ENCODE measurements at regions not wholly inside any gene's neighbourhood (a gene's known extent, or its start where the extent isn't known, plus 50 kb on each side); places are given as distances from the start of the nearest gene placed in this dataset.

GRCh38 chr4:62324215-62324614 is 1124.1 kb downstream of the ADGRL3 start:
- Histone ChIP-seq H3K23ac (ENCODE audit: low read length) (no peak overlapping the region), H3K79me2 (ENCODE audit: control insufficient read depth, insufficient read depth, low read length, poor library complexity) (no peaks in the 10 kb centered on the region), H3K27me3 (ENCODE audit: insufficient read depth, low read length) (no peaks in the 10 kb centered on the region), H3K27ac (ENCODE audit: low read depth, low read length) (no peak overlapping the region), H2AK5ac (ENCODE audit: low read length) (no peak overlapping the region), H3K14ac (ENCODE audit: low read length) (no peak overlapping the region), H2BK120ac (ENCODE audit: insufficient read depth, low read length, poor library complexity) (no peak overlapping the region), H3K4me2 (ENCODE audit: low read length) (no peak overlapping the region), H3K4ac (ENCODE audit: low read depth, low read length) (no peak overlapping the region), H4K12ac (ENCODE audit: low read depth, low read length) (no peak overlapping the region), H2BK12ac (ENCODE audit: low read length) (no peak overlapping the region), H3K9me3 (ENCODE audit: insufficient read depth, low read depth, low read length) (no peaks in the 10 kb centered on the region), H3K9ac (ENCODE audit: low read length) (no peak overlapping the region), H3K4me1 (ENCODE audit: control insufficient read depth in 1 of 2, insufficient read depth in 2 of 2, low read length in 2 of 2) (peaks cover 0 to 2% of the 10 kb centered on the region in 2 experiments), H3K18ac (ENCODE audit: low read length) (no peak overlapping the region), H3K36me3 (ENCODE audit: control insufficient read depth in 1 of 2, insufficient read depth in 2 of 2, low read length in 2 of 2) (no peaks in the 10 kb centered on the region), H3K4me3 (ENCODE audit: low read depth, low read length) (no peak overlapping the region), H2AFZ (ENCODE audit: insufficient read depth, low read length, poor library complexity) (no peak overlapping the region), H3K79me1 (ENCODE audit: low read length) (no peaks in the 10 kb centered on the region), H2BK5ac (ENCODE audit: low read depth, low read length, poor library complexity) (no peak overlapping the region), H4K91ac (ENCODE audit: low read depth, low read length) (no peak overlapping the region), H4K8ac (ENCODE audit: low read depth, low read length) (no peak overlapping the region)
- DNase-seq, result no peak
- WGBS (ENCODE audit: extremely low coverage, insufficient coverage, insufficient read length), result no CpG with 5 or more reads among the region's 1 CpG

GRCh38 chr4:62320612-62321011 is 1120.5 kb downstream of the ADGRL3 start:
- no peak overlapping the region for H3K4me3 ChIP-seq (ENCODE audit: low read depth, low read length)
- H3K9ac ChIP-seq (ENCODE audit: low read length), result no peak overlapping the region
- H3K36me3 ChIP-seq (ENCODE audit: control insufficient read depth in 1 of 2, insufficient read depth in 2 of 2, low read length in 2 of 2), result no peaks in the 10 kb centered on the region
- H3K27ac ChIP-seq (ENCODE audit: low read depth, low read length), result no peak overlapping the region
- H3K27me3 ChIP-seq (ENCODE audit: insufficient read depth, low read length), result no peaks in the 10 kb centered on the region
- H4K8ac ChIP-seq (ENCODE audit: low read depth, low read length), result no peak overlapping the region
- no CpG with 5 or more reads among the region's 7 CpGs for WGBS (ENCODE audit: extremely low coverage, insufficient coverage, insufficient read length)
- H3K79me1 ChIP-seq (ENCODE audit: low read length), result no peaks in the 10 kb centered on the region
- no peak overlapping the region for H2BK12ac ChIP-seq (ENCODE audit: low read length)
- H3K9me3 ChIP-seq (ENCODE audit: insufficient read depth, low read depth, low read length), result no peaks in the 10 kb centered on the region
- no peak overlapping the region for H4K12ac ChIP-seq (ENCODE audit: low read depth, low read length)
- H4K91ac ChIP-seq (ENCODE audit: low read depth, low read length), result no peak overlapping the region
- DNase-seq, result no peak
- no peak overlapping the region for H2BK5ac ChIP-seq (ENCODE audit: low read depth, low read length, poor library complexity)
- H3K79me2 ChIP-seq (ENCODE audit: control insufficient read depth, insufficient read depth, low read length, poor library complexity), result no peaks in the 10 kb centered on the region
- no peak overlapping the region for H3K18ac ChIP-seq (ENCODE audit: low read length)
- H2AFZ ChIP-seq (ENCODE audit: insufficient read depth, low read length, poor library complexity), result no peak overlapping the region
- no peak overlapping the region for H3K4me2 ChIP-seq (ENCODE audit: low read length)
- no peak overlapping the region for H3K14ac ChIP-seq (ENCODE audit: low read length)
- no peak overlapping the region for H3K4ac ChIP-seq (ENCODE audit: low read depth, low read length)
- H2AK5ac ChIP-seq (ENCODE audit: low read length), result no peak overlapping the region
- peaks cover 0 to 2% of the 10 kb centered on the region in 2 experiments for H3K4me1 ChIP-seq (ENCODE audit: control insufficient read depth in 1 of 2, insufficient read depth in 2 of 2, low read length in 2 of 2)
- H2BK120ac ChIP-seq (ENCODE audit: insufficient read depth, low read length, poor library complexity), result no peak overlapping the region
- no peak overlapping the region for H3K23ac ChIP-seq (ENCODE audit: low read length)

GRCh38 chr4:62302710-62303109 is 1102.6 kb downstream of the ADGRL3 start:
- no peaks in the 10 kb centered on the region for H3K36me3 ChIP-seq (ENCODE audit: control insufficient read depth in 1 of 2, insufficient read depth in 2 of 2, low read length in 2 of 2)
- H3K18ac ChIP-seq (ENCODE audit: low read length), result no peak overlapping the region
- H3K14ac ChIP-seq (ENCODE audit: low read length), result no peak overlapping the region
- no peak overlapping the region for H2AK5ac ChIP-seq (ENCODE audit: low read length)
- H4K12ac ChIP-seq (ENCODE audit: low read depth, low read length), result no peak overlapping the region
- no peak overlapping the region for H3K4me3 ChIP-seq (ENCODE audit: low read depth, low read length)
- H3K9me3 ChIP-seq (ENCODE audit: insufficient read depth, low read depth, low read length), result no peaks in the 10 kb centered on the region
- no peak overlapping the region for H2AFZ ChIP-seq (ENCODE audit: insufficient read depth, low read length, poor library complexity)
- no peaks in the 10 kb centered on the region for H3K79me2 ChIP-seq (ENCODE audit: control insufficient read depth, insufficient read depth, low read length, poor library complexity)
- H3K23ac ChIP-seq (ENCODE audit: low read length), result no peak overlapping the region
- no peak for DNase-seq
- no peaks in the 10 kb centered on the region for H3K79me1 ChIP-seq (ENCODE audit: low read length)
- no CpG with 5 or more reads among the region's 1 CpG for WGBS (ENCODE audit: extremely low coverage, insufficient coverage, insufficient read length)
- no peak overlapping the region for H3K4me2 ChIP-seq (ENCODE audit: low read length)
- H2BK12ac ChIP-seq (ENCODE audit: low read length), result no peak overlapping the region
- no peaks in the 10 kb centered on the region for H3K4me1 ChIP-seq (ENCODE audit: control insufficient read depth in 1 of 2, insufficient read depth in 2 of 2, low read length in 2 of 2)
- no peaks in the 10 kb centered on the region for H3K27me3 ChIP-seq (ENCODE audit: insufficient read depth, low read length)
- no peak overlapping the region for H3K27ac ChIP-seq (ENCODE audit: low read depth, low read length)
- H2BK5ac ChIP-seq (ENCODE audit: low read depth, low read length, poor library complexity), result no peak overlapping the region
- no peak overlapping the region for H4K91ac ChIP-seq (ENCODE audit: low read depth, low read length)
- no peak overlapping the region for H3K9ac ChIP-seq (ENCODE audit: low read length)
- H4K8ac ChIP-seq (ENCODE audit: low read depth, low read length), result no peak overlapping the region
- H3K4ac ChIP-seq (ENCODE audit: low read depth, low read length), result no peak overlapping the region
- no peak overlapping the region for H2BK120ac ChIP-seq (ENCODE audit: insufficient read depth, low read length, poor library complexity)

GRCh38 chr4:62301500-62301899 is 1101.4 kb downstream of the ADGRL3 start:
- no peak overlapping the region for H4K12ac ChIP-seq (ENCODE audit: low read depth, low read length)
- no peak overlapping the region for H3K18ac ChIP-seq (ENCODE audit: low read length)
- no peaks in the 10 kb centered on the region for H3K79me2 ChIP-seq (ENCODE audit: control insufficient read depth, insufficient read depth, low read length, poor library complexity)
- no peaks in the 10 kb centered on the region for H3K79me1 ChIP-seq (ENCODE audit: low read length)
- H2AFZ ChIP-seq (ENCODE audit: insufficient read depth, low read length, poor library complexity), result no peak overlapping the region
- H4K91ac ChIP-seq (ENCODE audit: low read depth, low read length), result no peak overlapping the region
- H3K23ac ChIP-seq (ENCODE audit: low read length), result no peak overlapping the region
- H3K14ac ChIP-seq (ENCODE audit: low read length), result no peak overlapping the region
- DNase-seq, result no peak
- no peak overlapping the region for H3K27ac ChIP-seq (ENCODE audit: low read depth, low read length)
- H2BK120ac ChIP-seq (ENCODE audit: insufficient read depth, low read length, poor library complexity), result no peak overlapping the region
- no peak overlapping the region for H3K4me3 ChIP-seq (ENCODE audit: low read depth, low read length)
- H3K4ac ChIP-seq (ENCODE audit: low read depth, low read length), result no peak overlapping the region
- H2AK5ac ChIP-seq (ENCODE audit: low read length), result no peak overlapping the region
- no peaks in the 10 kb centered on the region for H3K27me3 ChIP-seq (ENCODE audit: insufficient read depth, low read length)
- no peaks in the 10 kb centered on the region for H3K36me3 ChIP-seq (ENCODE audit: control insufficient read depth in 1 of 2, insufficient read depth in 2 of 2, low read length in 2 of 2)
- H4K8ac ChIP-seq (ENCODE audit: low read depth, low read length), result no peak overlapping the region
- H3K9me3 ChIP-seq (ENCODE audit: insufficient read depth, low read depth, low read length), result no peaks in the 10 kb centered on the region
- no peak overlapping the region for H2BK5ac ChIP-seq (ENCODE audit: low read depth, low read length, poor library complexity)
- no peak overlapping the region for H3K4me2 ChIP-seq (ENCODE audit: low read length)
- H2BK12ac ChIP-seq (ENCODE audit: low read length), result no peak overlapping the region
- H3K4me1 ChIP-seq (ENCODE audit: control insufficient read depth in 1 of 2, insufficient read depth in 2 of 2, low read length in 2 of 2), result no peaks in the 10 kb centered on the region
- no CpG with 5 or more reads among the region's 3 CpGs for WGBS (ENCODE audit: extremely low coverage, insufficient coverage, insufficient read length)
- H3K9ac ChIP-seq (ENCODE audit: low read length), result no peak overlapping the region

Measured in trophoblast cell (in vitro differentiated cells and primary cell).